SIG-M5 treated with dmso at 0.1 percent for 504 hours (cell line): ENCODE measurements at regions not wholly inside any gene's neighbourhood (a gene's known extent, or its start where the extent isn't known, plus 50 kb on each side); places are given as distances from the start of the nearest gene placed in this dataset.

Experiments
- DNase-seq: peaks from one replicate; lab custom pipeline; 2025; ENCODE audit not compliant: unreplicated experiment; lab: John Stamatoyannopoulos, UW

DNA sequence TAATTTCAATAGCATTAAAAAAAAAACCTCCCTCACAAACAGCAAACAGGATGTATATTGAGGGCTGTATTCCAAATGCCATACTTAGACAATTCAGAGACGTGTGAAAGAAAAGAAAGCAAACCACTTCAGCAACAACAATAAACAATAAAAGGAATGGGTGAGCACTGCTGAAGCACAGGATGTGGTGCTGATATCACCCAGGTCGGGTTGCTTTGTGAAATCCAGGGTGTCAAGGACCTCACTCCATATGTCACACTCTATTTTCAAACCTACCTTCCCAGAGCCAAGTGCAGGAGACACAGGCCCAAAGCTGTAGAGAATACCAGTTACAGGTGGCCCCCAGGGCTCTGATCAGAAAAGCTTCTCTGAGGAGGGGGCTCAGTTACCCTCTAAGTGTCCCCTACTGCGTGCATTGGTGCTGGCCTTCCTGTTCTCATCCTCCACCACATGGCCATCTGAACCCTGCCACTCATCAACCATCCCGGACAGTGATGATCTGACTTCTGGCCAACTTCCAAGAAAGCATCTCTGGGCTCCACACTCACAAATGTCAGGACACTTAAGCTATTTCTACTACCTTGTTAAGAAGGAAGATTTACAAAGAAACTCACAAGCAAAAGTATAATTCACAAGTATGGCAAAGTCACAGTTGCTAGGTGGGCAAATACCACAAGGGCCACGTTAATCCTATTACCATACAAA, 363.0 kb downstream of the SS18 start:
- no peak for DNase-seq

DNA sequence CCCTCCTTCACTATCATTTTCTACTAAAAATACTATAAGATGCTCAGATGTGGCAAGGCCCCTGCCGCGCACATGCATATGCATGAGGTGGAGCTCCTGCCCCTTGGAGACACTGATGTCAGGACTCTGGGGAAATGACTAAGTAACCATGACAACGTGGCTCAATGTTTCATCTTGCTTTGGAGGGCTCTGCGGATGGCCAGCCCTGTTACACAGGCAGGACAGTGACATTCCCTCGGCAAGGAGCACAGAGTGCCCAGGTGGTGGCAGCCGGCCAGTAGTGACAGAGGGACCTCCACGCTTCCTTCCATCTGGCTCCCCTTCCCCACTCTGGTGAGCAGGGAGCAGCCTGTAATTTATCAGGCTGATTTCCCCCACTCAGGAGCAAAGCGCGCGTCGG, 364.1 kb downstream of the SS18 start:
- DNase-seq, result no peak

DNA sequence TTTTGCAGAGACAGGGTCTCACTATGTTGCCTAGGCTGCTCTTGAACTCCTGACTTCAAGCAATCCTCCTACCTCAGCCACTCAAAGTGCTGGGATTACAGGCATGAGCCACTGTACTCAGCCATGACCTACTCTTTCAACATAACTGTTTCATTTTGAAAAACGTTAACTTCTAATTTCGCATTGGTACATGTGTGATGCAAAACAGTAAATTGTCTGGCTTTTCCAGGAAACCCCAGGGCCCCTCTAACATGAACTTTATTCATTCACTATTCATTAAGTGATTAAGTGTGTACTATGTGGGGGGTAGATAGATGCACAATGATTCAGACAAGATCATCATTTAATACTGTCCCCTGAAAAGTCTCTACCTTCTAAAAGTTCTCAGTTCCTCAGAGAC, 364.9 kb downstream of the SS18 start:
- DNase-seq, result no peak

DNA sequence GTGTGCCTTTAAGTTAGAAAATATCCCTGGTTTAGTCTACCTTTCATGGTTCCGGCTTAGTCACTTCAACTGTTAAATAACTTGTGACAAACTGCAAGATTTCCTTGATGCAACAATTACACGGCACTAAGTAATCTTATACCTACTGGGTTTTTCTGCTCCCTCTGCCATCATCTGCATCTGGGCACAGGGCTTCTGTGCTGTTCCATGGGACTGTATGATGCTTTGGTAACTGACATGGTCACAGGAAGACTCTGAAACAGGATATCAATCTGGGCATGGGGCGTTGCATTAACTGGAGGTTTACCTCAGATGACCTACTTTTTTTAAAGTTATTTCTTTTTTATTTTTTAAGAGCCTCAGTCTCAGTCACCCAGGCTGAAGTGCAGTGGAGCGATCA, 365.4 kb downstream of the SS18 start:
- no peak for DNase-seq

DNA sequence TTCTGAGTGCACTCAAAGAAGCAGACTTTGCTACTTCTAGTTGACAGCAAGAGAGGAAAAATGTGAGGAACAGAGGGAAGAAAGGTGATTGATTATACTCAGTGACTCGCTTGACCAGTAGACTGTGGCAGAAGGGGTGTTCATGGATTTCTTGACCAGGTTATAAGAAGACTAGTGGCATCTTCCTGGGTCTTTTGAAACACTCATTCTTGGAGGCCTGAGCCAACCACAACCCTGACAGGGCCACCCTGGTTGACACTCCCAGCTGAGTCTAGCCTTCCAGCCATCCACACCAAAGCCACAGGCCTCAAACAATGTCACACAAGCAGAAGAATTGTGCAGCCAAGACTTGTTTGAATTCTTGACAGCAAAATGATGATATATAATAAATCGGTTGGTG, 366.3 kb downstream of the SS18 start:
- no peak for DNase-seq

DNA sequence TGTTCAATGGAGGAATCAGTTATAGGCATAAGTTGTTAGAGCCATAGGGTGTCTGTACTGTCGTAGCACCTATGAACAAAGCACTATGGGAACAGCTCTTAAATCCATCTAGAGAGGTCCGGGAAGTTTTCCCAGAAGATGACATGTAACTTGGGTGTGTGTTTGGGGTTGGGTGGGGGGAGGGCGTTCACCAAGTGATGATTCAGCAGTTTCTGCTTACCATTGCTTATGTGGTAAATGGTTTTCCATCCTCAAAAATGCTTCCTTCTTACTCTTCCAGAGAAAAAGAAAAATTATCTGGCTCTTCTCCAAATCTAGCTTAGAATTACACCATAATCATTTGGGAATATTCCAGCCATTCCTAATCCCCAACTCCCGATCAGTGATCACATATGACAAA, 361.1 kb upstream of the ZNF521 start:
- no peak for DNase-seq

DNA sequence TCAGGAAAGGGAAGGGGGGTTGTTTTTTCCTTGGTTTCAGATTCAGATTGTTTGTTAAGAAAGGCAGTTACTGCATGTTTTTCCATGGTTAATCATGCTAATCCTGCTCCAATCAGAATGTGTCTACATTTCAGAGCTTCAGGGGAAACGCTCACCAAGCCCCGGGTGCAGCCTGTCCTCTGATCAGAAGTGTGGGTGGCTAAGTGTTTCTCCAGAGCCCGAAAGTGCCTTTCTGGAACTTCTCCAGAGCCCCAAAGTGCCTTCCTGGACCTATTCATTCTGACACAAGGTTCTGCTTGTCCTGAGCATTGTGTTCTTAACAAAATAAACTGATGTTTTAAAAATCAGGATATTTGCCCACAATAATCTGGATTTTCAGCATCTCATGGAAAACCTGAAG, 359.0 kb upstream of the ZNF521 start:
- DNase-seq, result no peak

DNA sequence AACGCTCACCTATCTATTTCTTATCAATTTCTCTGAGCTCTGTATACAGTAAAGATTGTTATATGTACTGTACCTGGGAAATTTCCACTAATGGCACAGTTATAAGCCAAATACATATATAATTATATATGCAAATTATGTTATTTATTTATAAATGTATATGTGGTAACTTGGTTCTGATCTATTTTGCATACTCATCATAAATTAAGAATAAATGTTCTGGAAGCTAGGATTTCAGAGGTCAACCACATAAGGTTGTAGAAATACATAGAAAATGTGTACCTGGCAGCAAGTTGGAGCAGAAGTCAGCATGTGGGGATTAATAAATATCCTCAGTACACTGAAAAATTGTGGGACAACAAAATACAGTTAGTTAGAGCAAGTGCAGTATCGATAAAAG, 353.7 kb upstream of the ZNF521 start:
- DNase-seq, result no peak

DNA sequence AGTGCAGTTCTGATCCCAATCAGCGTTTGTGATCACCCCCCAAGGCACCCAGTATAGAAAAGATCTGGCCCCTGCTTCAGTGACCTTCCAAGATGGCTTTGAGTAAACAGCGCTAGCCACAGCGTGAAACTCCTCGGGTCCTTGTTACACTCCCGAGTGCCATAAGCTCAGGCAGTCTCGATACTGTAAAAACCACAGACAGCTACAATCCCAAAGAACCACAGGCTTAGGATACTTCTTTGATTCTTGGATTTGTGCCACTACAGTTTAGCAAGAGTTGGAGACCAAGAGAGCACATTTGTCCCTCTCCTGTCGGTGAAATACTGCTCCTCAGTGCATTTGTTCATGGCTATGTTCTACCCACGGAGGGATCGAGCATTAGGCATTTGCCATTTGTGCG, 352.5 kb upstream of the ZNF521 start:
- DNase-seq, result no peak

DNA sequence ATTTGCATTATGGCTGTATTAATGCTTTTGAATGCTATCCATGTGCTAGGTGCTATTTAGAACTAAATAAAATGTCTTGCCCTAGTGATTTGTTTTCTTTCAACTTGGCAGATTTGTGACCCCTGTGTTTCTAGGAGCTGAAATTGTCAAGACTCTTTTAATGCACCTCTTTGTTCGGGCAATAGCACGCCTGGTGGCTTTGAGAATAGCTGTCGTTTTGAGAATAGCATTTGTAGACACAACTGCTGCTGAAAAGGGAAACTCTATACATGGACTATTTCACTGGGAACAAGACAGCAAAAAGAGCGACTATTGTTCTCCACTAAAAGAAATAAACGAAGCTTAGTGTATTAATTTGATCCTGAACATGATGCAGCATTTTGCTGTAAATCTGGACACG, 352.1 kb upstream of the ZNF521 start:
- no peak for DNase-seq

DNA sequence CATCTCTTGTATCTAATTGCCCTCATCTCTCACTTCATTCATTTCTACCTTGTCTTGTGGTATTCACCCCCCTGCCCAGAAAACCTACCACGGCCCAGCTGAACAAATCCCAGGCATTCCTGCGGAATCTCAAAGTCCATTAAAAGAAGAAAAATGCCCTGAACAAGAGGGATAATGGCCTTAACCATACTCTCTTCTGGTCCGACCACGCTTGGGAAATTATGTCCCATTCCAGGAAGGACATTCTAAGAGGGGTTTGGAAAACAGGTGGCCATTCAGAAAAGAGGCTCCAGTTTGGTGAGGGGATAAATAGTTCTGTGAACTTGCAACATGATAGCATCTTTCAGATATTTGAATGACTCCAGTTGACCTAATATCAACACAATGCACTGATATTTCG, 349.9 kb upstream of the ZNF521 start:
- DNase-seq, result no peak

DNA sequence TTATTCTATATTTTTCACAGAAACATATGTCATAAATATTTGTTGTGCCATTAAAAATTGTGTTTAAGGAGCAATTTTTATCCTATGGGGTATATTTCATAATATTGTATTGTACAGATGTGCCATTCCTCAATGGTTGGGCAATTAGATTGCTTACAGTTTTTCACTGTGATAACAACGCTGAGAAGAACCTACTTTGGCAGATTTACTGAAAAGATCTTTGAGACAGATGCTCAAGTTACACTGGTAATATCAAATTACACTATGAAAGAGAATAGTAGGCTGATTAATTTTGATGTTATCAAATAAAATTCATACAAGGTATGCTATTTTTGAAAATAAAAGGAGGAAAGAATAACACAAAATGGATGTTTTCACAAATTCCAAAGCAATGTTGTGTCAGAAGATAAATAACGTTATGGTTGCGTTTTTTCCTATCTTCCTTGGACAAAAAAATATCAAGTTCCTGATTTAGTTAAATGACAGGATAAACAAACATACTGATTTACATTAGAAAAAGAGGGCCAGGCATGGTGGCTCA, 335.1 kb upstream of the ZNF521 start:
- DNase-seq, result no peak

DNA sequence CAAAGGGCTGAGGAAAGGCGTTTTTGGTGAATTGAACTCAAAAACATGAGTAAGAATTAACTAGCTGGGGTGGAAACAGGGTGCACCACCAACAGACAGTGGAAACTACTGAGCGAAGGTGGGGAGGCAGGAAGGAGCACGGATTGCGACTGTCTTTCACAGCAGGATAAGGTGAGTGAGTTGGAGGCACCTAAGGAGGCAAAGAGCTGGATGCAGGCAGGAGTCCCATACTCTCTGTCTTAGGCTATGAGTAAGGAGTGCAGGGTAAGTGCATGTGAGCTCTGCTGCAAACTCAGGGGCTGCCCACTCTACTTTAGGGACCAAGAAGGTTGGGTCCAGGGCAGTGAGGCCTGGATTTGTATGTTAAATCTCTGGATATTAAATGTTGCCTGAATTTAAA, 333.1 kb upstream of the ZNF521 start:
- no peak for DNase-seq

DNA sequence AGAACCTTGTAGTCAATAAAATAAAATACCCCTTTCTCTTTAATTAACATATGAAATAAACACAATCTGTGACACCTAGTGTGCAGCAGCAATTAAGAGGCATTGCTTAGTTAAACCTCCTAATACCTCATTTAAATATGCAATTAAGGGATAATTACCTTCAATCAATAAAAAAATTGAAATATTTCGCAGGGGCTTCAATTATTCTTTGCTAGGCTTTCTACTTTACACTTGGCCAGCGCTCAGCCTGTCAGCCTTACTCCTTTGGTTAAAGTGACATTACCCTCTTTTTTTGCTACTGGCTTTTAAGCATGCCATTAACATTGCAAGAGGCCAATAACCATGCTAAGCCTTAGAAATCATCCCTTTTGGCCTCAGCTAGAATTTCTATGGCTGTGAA, 327.5 kb upstream of the ZNF521 start:
- no peak for DNase-seq

DNA sequence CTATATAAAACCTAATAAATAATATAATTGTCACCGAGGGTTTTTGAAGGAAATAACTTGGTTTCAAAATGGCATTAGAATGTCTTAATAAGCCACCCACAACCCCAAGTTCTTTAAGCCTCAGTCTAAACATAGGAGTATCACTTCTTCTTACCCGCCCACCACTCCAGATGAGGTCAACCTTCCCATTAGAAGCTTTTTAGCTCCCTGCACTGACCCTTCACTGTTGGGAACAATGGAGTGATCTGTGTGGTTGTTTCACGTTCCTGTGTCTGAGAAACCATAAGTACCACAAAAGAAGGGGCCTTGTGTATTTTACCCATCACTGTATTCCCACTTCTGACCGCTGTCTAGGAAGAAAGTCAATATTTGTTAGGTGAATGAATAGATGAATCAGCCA, 326.3 kb upstream of the ZNF521 start:
- DNase-seq, result no peak

DNA sequence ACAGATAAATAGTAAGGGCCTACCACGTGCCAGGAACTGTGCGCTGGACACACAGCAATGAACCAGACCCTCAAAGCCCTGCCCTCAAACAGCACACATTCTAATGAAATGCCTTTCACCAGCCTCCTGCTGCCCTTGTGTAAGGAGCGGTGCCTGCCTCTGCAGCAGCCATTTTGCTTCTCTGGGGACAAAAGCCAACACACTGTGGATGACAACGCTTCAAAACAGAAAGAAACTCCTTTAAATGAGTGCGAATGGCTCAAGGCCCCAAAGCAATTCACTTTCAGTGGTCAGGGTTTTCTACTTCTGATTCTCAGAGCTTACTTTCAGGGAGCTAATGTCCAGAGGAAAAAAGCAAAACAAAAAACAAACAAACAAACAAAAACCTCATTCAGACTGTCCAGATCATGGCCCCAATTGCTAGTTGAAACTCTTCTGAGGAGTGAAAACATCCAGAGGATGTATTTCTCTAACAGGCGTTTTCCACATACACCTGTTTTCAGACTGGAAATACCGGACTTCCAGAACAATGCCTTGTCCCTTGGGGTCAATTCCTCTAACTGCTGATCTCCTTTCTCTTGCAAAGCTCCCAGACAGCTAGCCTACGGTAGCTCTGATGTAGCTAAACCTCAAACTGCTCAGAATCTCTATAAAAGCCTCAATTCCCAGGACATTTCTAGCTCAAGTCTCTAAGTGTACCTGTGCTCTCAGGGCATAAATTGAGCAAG, 323.3 kb upstream of the ZNF521 start:
- no peak for DNase-seq

DNA sequence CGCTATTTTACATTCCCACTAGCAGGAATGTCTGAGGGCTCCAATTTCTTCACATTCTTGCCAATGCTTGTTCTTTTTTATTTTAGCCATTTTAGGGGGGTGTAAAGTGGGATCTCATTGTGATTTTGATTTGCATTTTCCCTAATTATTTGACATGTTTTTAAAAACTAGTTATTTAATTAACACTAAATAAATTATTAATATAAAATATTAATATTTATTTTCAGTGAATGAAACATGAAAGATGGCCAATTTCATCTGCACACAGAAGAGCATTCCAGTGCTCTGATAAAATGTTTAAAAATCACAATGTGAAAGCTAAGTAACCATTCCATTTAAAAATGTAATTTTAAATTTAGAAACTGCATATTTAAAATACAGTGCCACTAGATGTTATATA, 322.2 kb upstream of the ZNF521 start:
- DNase-seq, result no peak

DNA sequence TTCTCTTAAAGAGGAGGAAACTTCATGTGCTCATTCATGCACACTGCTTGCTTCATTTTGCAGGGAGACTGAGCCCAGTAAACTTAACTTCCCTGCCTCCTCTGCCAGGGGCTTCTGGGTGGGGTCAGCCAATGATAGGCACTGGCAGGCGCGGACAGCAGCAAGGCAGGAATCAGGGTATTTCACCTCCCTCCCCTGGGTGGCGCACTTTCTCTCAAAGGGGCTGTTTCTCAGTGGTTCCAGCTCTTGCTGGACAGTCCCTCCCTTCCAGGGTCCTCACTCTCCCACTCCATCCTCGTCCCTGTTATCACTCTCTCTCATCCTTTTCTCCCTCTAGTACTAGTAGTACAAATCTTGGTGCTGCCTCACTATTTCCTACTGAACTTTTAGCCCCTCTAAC, 320.5 kb upstream of the ZNF521 start:
- no peak for DNase-seq

DNA sequence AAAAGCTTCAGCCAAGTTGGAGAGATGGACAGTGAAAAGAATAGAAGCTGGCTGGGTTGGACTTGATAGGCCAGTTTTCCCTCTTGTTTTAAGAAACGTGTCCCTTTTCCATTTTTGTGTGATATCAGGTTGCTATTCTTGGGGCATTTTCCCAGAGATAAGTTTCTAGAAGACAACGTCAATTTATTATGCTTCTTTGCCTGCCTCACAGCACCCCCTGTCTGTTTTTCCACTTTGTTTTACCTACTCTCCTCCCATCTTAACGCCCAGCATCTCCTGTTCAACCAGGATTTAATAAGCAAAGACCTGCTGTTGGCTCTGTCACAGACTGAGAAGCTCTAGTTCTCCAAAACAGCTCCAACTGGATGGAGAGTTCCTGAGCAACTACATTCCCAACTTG, 317.8 kb upstream of the ZNF521 start:
- no peak for DNase-seq

DNA sequence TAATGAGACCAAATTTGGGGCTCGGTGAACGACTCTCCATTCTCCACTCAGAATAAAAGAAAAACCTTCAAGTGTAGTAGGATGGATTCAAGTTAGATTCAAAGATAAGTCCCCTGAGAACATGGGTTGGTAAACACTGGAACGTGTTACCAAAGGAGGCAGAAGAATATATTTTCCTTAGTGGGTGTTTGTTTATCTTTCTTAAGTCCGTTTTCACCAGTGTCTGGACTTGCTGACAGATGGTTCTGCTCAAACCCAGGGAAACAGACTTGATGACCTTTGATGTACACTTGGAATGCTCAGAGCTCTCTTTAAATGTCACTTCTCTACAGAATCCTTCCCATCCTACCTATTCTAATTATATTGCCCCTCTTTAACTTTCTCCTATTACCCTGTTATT, 310.3 kb upstream of the ZNF521 start:
- DNase-seq, result no peak

DNA sequence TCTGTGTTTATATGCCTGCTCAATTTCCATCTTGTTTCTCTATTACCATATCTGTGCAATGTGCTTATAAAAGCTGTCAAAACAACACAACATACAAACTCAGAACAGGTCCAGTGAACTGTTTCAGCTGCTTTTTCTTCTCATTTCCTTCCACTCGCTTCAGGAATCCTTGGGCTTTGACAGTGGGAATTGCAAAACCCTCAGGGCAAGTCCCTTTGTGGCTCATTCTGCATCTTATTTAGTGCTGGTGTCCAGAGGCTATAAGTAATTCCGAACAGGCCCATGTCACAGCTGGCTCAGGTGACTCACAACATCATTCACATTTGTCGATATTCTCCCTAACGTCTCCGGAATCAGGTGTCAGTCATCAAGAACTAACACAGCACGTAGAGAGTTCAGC, 309.9 kb upstream of the ZNF521 start:
- no peak for DNase-seq

DNA sequence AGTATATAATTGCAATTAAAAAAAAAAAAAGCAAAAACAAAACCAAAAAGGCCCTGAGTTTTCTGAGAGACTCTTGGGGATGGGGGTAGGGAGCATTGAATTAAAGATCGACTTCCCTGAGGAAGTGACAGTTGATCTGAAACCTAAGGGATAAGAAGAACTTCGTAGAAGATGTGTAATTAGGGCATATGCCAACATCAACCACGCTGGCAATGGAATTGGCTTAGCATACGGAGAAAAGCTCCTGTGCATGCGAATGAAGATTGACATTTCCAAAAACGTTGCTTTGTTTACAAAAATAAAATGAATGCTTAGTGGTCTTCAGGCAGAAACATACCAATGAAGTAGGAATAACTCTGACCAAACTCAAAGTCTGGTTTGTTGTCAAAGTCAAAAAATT, 307.6 kb upstream of the ZNF521 start:
- no peak for DNase-seq

DNA sequence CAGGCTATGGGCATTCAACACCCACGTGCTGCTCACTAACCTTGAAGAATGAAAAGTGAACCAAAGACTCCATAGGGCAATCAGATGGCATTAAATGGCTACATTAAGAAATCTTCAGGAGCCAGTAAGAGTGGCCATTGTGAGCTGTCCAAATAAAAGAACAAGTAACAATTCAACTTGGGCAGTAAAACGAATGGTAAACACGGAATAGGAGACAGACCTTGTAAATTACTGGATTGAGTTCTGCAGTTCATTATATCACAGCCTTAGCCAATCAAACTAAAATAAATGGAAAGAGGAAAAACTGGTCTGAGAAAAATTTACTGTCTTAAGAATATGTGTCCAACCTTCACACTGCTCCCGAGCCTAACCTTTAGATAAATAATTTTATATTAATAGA, 306.5 kb upstream of the ZNF521 start:
- DNase-seq, result no peak
